ENCODE measurements at regions not wholly inside any gene's neighbourhood (a gene's known extent, or its start where the extent isn't known, plus 50 kb on each side); places are given as distances from the start of the nearest gene placed in this dataset.

GRCh38 chr17:5683241-5683640 is 98.9 kb upstream of the NLRP1 start:
- no peak for TF ChIP-seq CTCF (IDR thresholded peaks at IDR 0.05; ENCODE audit: low read depth, low read length)
- Histone ChIP-seq H3K27me3 (no peaks in the 10 kb centered on the region), H3K9me3 (no peaks in the 10 kb centered on the region), H3K4me3 (ENCODE audit: low read depth, low read length) (no peak overlapping the region), H3K36me3 (no peaks in the 10 kb centered on the region), H3K4me1 (no peaks in the 10 kb centered on the region)
- no peak for DNase-seq

DNA sequence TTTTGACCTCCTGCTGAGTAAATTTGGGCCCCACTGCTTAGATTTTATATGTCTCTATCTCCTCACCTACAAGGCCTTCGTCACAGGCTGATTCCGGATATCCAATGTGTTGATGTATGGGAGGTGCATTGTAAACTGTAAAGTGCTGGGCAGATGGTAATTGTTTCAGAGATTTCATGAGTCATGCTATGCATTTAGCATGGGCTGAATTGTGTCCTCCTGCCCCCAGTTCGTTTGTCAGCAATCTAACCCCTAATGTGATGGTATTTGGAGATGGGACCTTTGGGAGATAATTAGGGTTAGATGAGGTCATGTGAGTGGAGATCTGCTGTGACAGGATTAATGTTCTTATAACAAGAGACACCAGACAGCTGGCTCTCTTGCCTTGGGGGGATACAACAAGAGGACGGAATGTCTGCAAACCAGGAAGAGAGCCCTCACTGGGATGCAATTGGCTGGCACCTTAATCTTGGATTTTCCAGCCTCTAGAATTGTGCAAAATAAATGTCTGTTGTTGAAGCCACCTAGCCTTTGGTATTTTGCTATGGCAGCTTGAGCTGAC is 101.8 kb upstream of the NLRP1 start:
- Histone ChIP-seq H3K4me1 (no peaks in the 10 kb centered on the region), H3K27me3 (no peaks in the 10 kb centered on the region), H3K9me3 (no peaks in the 10 kb centered on the region), H3K4me3 (ENCODE audit: low read depth, low read length) (no peak overlapping the region), H3K36me3 (no peaks in the 10 kb centered on the region)
- TF ChIP-seq CTCF (IDR thresholded peaks at IDR 0.05; ENCODE audit: low read depth, low read length): no peak
- no peak for DNase-seq

GRCh38 chr17:5687646-5688045 is 103.3 kb upstream of the NLRP1 start:
- TF ChIP-seq CTCF (IDR thresholded peaks at IDR 0.05; ENCODE audit: low read depth, low read length): no peak
- no peak overlapping the region for H3K4me3 ChIP-seq (ENCODE audit: low read depth, low read length)
- no peaks in the 10 kb centered on the region for H3K9me3 ChIP-seq
- no peaks in the 10 kb centered on the region for H3K4me1 ChIP-seq
- H3K36me3 ChIP-seq: no peaks in the 10 kb centered on the region
- no peaks in the 10 kb centered on the region for H3K27me3 ChIP-seq
- DNase-seq: no peak

- no peak for DNase-seq
- Histone ChIP-seq H3K4me3 (ENCODE audit: low read depth, low read length) (no peak overlapping the region), H3K27me3 (no peaks in the 10 kb centered on the region), H3K4me1 (no peaks in the 10 kb centered on the region), H3K9me3 (no peaks in the 10 kb centered on the region), H3K36me3 (no peaks in the 10 kb centered on the region)
- no peak for TF ChIP-seq CTCF (IDR thresholded peaks at IDR 0.05; ENCODE audit: low read depth, low read length)
Observed at GRCh38 chr17:5693821-5694220, 109.5 kb upstream of the NLRP1 start.

DNA sequence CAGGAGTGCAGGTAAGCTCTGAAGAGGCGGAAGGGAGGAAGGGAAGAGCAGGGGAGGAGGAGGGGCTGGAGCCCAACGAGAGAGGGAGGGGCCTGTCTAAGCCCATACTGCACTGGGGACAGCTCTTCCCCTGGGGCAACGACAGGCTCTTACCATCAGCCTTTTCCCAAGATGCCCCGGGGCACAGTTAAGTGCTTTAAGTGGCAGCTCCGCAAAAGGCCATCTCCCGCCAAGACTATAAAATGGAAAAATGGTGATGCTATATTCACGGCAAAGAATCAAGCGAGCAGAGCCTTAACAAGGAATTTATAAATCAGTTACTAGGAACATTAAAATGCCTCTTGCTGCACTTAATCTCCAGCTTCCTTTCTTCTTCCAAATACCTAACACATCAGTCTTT is 110.2 kb upstream of the NLRP1 start:
- no peak for TF ChIP-seq CTCF (IDR thresholded peaks at IDR 0.05; ENCODE audit: low read depth, low read length)
- H3K36me3 ChIP-seq: no peaks in the 10 kb centered on the region
- peak; percentile 21 for DNase-seq

GRCh38 chr17:5695480-5695879 is 111.2 kb upstream of the NLRP1 start:
- no peak for TF ChIP-seq CTCF (IDR thresholded peaks at IDR 0.05; ENCODE audit: low read depth, low read length)
- DNase-seq: no peak
- no peaks in the 10 kb centered on the region for H3K4me1 ChIP-seq
- no peaks in the 10 kb centered on the region for H3K27me3 ChIP-seq
- no peaks in the 10 kb centered on the region for H3K9me3 ChIP-seq
- H3K36me3 ChIP-seq: no peaks in the 10 kb centered on the region
- no peak overlapping the region for H3K4me3 ChIP-seq (ENCODE audit: low read depth, low read length)

More for the DNA sequence above, 110.2 kb upstream of the NLRP1 start:
- no peaks in the 10 kb centered on the region for H3K9me3 ChIP-seq
- H3K4me1 ChIP-seq: no peaks in the 10 kb centered on the region
- H3K4me3 ChIP-seq (ENCODE audit: low read depth, low read length): no peak overlapping the region
- no peaks in the 10 kb centered on the region for H3K27me3 ChIP-seq
